HG03558 (cell line): ENCODE measurements at regions not wholly inside any gene's neighbourhood (a gene's known extent, or its start where the extent isn't known, plus 50 kb on each side); places are given as distances from the start of the nearest gene placed in this dataset.
"Not testable (repeated sequence)": the region's sequence is repeated elsewhere in the genome, so short reads cannot be mapped to it uniquely, and the experiment has no call there.

Source experiments
- ATAC-seq: cut with Tn5 transposase; IDR thresholded peaks from one replicate; pipeline ENCODE4 v1.9.1; 2021; ENCODE audit warnings: moderate number of reproducible peaks; ENCODE audit not compliant: unreplicated experiment; ENCODE audit errors: extremely low read depth

- ATAC-seq = no peak
These were observed 525.3 kb downstream of the SUCLG1 start for GRCh38 chr2:83933749-83934148.

DNA sequence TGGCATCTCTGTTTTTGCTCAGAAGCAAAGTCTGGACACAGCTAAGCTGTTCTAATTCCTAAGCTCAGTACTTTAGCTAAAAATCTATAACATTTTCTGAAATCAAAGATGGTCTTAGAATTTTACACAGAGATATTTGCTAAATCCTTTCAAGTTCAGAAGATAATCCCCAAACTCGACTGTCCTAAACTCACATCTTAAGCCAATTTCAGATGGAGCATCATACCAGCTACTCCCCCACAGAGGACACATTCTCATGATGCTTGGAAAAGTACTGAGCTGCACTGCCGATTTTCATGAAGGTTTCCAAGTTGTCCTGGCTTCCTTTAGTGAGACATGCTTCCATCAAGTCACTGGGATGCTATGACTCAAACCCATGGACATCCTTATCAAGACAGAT lies 535.5 kb downstream of the SUCLG1 start:
- no peak for ATAC-seq

- ATAC-seq = no peak
These were observed 542.5 kb downstream of the SUCLG1 start for GRCh38 chr2:83916559-83916958.

DNA sequence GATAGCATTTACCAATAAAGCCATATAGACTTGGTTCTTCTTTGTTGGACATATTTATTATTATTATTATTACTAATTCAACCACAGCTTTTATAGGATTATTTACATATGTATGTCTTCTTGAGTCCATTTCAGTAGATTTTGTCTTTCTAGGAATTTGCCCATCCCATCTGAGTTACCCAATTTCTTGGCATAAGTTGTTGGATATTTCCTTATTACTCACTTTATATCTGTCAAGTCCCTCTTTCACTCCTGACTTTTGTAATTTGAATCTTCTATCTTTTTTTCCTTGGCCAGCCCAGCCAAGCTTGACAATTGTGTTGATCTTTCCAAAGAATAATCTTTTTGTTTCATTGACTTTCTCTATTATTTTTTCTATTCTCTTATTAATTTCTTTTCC lies 543.7 kb downstream of the SUCLG1 start:
- no peak for ATAC-seq

DNA sequence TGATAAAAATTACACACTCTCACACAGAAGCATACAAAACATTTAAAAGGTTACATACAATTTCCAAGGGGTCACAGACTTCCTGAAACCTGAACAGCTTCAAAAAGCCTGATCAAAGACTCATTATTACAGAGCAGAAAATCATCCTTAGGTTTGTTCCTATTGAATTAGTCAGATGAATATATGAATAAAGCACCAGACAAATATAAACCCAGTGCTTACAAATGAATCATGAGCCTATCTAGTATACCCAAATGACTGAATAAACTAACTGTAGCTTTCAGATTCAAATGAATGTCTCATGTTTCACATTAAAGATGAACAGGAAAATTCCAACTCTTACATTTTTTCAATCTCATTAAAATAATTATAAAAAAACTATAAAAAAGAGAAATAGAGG lies 550.3 kb downstream of the SUCLG1 start:
- ATAC-seq = no peak

- ATAC-seq = no peak
These were observed 557.8 kb downstream of the SUCLG1 start for GRCh38 chr2:83901317-83901716.

DNA sequence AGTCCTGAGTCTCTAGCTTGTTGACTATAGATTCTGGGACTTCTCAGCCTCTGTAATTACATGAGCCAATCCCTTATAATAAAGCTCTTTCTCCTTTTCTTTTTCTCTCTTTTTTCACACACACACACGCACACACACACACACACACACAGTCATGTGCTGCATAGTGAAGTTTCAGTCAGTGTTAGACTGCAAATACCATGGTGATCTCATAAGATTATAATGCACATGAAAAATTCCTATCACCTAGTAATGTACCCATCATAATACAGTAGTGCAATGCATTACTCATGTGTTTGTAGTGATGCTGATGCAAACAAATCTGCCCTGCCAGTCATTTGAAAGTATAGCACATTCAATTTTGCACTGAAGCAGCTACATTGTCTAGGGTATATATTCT lies 558.2 kb downstream of the SUCLG1 start:
- ATAC-seq = no peak

DNA sequence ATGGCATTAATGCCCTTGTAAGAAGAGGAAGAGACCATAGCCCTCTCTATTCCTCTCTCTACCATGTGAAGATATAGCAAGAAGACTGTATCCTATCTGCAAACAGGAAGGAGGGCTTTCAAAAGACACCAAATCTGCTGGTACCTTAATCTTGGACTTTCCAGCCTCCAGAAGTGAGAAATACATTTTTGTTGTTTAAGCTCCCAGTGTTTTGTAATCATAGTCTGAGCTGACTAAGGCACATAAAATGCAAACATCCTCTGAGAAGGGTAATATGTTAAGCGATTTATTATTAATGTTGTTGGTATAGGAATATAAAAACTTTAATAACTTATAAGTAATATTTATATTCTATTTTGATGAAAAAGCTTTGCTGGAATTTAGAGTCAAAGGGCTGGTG lies 559.8 kb downstream of the SUCLG1 start:
- ATAC-seq = no peak

- ATAC-seq = no peak
These were observed 564.1 kb downstream of the SUCLG1 start for GRCh38 chr2:83894976-83895375.

- ATAC-seq = no peak
These were observed 571.3 kb downstream of the SUCLG1 start for GRCh38 chr2:83887757-83888156.

- no peak for ATAC-seq
These were observed 580.0 kb downstream of the SUCLG1 start for GRCh38 chr2:83879127-83879526.

DNA sequence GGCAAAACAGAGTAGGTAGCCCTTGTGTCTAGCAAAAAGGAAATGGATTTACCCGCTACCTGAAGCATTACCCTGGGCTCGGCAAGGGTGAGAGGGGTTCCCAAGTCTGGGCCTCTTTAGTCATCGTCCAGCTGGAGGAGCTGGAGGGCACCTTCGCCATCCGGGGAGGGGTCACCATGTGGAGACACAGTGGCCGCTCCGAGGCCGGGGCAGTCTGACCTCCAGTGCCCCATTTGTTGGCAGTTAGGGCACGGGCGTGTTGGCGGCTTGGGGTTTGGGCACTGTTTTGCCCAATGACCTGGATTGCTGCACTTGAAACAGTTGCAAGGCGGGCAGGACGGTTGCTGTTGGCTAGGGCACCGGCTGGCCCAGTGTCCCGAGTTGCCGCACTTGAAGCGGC lies 581.8 kb downstream of the SUCLG1 start:
- not testable (repeated sequence) for ATAC-seq

DNA sequence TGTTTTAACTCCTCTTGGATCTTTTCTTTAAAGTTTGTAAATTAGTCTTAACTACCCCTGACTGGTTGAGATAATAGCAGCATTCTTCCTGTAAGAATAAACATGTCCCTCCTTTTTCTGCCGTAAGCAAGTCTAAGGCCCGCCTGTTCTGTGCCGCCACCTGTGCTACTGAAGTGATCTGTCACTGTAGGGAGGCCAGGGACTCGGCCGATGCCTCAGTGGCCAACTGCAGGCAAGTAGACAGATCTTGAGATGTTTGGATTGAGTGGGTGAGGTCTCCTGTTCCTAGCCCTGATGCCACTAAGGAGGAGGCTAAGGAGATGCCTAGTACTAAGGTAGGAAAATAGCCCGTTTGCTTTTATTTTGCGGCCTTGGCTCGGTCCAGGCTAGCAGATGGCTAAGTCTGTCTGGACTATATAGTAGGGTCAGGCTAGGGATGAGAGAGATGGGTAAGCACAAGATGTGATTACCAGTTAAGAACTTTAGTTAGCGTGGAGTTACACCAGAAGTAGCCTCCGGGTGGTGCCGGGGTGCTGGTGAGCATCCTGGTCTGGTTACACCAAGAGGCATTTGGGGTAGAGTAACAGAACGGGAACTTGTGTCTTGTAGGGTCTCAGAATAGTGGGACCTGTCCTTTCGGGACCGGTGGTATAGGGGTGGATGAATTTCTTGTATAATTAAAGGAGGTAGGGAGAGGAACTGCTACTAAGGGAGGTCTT lies 584.2 kb downstream of the SUCLG1 start:
- ATAC-seq = no peak

DNA sequence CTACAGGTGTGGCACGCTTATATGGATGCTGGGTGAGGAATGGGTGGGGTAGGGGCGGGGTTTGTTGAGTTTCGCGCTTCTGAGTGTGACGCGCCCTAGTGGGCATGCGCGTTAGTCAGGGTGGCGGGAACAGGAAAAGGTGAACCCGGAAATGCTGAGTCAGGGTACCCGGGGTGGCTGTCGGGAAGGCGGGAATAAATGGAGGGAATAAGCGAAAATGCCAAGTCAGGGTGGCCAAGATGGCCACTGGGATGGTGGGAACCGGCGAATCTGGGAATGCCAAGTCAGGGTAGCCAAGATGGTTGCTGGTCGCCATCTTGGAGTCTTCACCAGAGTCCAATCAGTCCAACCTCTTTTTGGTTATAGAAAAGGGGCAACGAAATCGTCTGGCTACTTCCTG lies 585.0 kb downstream of the SUCLG1 start:
- no peak for ATAC-seq

- ATAC-seq = no peak
These were observed 586.0 kb downstream of the SUCLG1 start for GRCh38 chr2:83873110-83873509.

DNA sequence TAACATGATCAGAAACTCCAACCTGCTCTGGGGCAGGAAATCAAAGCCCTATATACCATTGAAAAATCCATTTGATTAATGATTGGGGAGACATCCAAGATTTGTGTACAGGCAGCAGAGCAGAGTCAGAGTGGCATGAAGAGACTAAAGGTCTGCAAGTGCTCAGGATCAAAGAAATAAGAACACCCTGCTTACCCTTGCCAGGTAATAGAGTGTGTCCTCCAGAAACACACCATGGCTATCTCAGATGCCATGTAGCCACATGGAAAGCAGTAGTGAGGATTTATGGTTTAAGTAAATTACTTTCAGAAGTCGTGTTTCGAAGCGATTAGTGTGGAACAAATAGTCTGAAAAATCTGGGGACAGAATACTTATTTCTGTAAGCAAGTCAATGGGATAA lies 592.9 kb downstream of the SUCLG1 start:
- no peak for ATAC-seq

DNA sequence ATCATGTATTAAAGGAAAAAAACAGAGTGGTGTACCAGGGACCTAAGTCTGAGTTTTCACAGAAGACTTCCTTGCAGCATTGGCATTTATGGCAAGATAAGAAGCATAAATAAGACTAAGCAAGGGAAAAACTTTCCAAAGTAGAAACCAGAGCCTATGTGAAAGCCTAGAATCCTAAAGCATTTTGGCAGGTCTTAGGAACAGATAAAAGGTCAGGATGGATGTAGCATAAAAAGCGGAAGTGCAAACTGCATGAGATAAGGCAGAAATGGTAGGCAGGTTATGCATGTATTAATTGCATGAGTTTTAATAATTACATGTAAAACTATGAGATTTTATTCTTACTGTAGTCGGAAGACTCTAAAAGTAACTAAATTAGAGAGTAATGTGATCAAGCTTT lies 596.5 kb downstream of the SUCLG1 start:
- ATAC-seq = no peak

- no peak for ATAC-seq
These were observed 598.8 kb downstream of the SUCLG1 start for GRCh38 chr2:83860320-83860719.

- no peak for ATAC-seq
These were observed 599.5 kb downstream of the SUCLG1 start for GRCh38 chr2:83859553-83859952.

DNA sequence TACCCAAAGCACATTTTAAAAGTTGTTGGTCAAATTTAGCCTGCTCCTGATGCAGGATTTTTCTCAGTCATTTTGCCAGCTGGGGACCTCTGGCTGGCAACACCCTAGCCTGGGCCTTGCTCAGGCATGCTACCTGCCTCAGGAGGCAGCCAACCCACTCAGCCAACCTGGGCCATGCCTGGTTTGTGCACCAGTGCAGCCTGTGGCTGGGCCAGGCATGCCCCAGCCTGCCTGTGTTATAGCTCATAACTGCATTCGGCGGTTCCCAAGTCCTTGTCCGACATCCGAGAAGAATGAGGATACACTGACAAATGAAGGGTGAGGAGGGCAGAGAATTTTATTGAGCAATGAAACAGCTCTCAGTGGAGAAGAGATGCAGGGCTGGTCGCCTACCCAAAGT lies 608.0 kb downstream of the SUCLG1 start:
- ATAC-seq = no peak

GRCh38 chr2:83850071-83850725 lies 608.9 kb downstream of the SUCLG1 start:
- no peak for ATAC-seq

DNA sequence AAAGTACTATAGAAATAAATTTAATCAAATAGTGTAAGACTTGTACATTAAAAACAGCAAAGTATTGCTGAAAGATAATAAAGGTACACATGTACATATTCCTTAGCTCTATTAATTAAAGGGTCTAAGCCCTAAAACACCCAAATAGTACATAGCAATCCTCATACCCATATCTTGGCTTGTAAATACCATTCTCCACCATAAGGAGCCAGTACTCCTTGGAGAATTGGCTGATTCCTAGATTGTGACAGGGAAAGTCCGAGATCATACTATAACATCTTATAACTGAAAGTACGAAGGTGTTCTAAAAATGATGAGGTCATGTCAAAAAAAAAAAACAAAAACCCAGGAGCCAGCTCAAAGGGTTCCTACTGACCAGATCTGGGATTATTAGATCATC lies 614.6 kb downstream of the SUCLG1 start:
- ATAC-seq = no peak
